Psoas muscle (tissue), 7 donors: ENCODE measurements at regions not wholly inside any gene's neighbourhood (a gene's known extent, or its start where the extent isn't known, plus 50 kb on each side); places are given as distances from the start of the nearest gene placed in this dataset.
A peak's percentile ranks its signal among the peaks of the same experiment; 100 is the strongest.

Experiments
- ATAC-seq, 4 donors: fragments of 200-7000 bp; cut with Tn5 transposase; one replicate each; pipeline ENCODE4 v1.9.1; 2020; ENCODE audit warnings: moderate library complexity in 3 of 4, mild to moderate bottlenecking in 2 of 4
- DNase-seq, 2 donors: peaks; one replicate each; pipeline ENCODE4 v3.0.0-alpha.2; 2020
- H3K27ac ChIP-seq: fragments of 200-600 bp; one replicate; pipeline ENCODE4 v1.8.0; 2022
- H3K27me3 ChIP-seq, 3 donors: fragments of 200-600 bp in 1 of 3; one replicate each; pipeline versions ENCODE4 v1.6.1 to v1.8.0; 2013 to 2022; ENCODE audit warnings: low read length in 2 of 3, mild to moderate bottlenecking in 2 of 3, moderate library complexity in 1 of 3; ENCODE audit not compliant: insufficient read depth in 3 of 3
- H3K36me3 ChIP-seq, 2 donors: fragments of 200-600 bp in 1 of 2; one replicate each; pipeline versions ENCODE4 v1.6.1 to v1.8.0; 2013 to 2022; ENCODE audit warnings: low read depth in 1 of 2, mild to moderate bottlenecking in 1 of 2, moderate library complexity in 1 of 2; ENCODE audit not compliant: insufficient read depth in 1 of 2
- H3K4me1 ChIP-seq: fragments of 200-600 bp; one replicate; pipeline ENCODE4 v1.8.0; 2022
- H3K4me3 ChIP-seq: fragments of 200-600 bp; one replicate; pipeline ENCODE4 v1.8.0; 2022; ENCODE audit warnings: mild to moderate bottlenecking
- H3K9me3 ChIP-seq: fragments of 200-600 bp; one replicate; pipeline ENCODE4 v1.8.0; 2022
- WGBS, 3 donors: extraction: QIAGEN DNeasy Blood & Tissue Kit; methylation state at CpG; one replicate each; pipeline versions ENCODE4 v1.1.6 to v1.1.7; 2013; 5-methylcytosine and 5-hydroxymethylcytosine counted together
- intact Hi-C, 2 donors: fragments of 100-400 bp; cut with DNase I; formaldehyde crosslinking; loops; one replicate each; pipeline versions ENCODE4 v1.11.0 to v1.14.2; 2022
- TF ChIP-seq, protein P1 (sequence below): fragments of 200-600 bp; IDR thresholded peaks from one replicate; pipeline ENCODE4 v1.8.0; 2022; ENCODE audit warnings: antibody characterized with exemption
- donor health status: healthy with polysubstance abuse.
- donor health status: DM: no; HTN: no; CAD: no; lungs with moderate emphysema.
- donor health status: Bipolar disorder and iron deficiency.
- donor health status: healthy.
- donor health status: DM: yes; HTN: yes; CAD: no.
- donor health status: DM: no; HTN: no; CAD: no.
- donor health status: DM: yes; HTN: yes; CAD: no.

DNA sequence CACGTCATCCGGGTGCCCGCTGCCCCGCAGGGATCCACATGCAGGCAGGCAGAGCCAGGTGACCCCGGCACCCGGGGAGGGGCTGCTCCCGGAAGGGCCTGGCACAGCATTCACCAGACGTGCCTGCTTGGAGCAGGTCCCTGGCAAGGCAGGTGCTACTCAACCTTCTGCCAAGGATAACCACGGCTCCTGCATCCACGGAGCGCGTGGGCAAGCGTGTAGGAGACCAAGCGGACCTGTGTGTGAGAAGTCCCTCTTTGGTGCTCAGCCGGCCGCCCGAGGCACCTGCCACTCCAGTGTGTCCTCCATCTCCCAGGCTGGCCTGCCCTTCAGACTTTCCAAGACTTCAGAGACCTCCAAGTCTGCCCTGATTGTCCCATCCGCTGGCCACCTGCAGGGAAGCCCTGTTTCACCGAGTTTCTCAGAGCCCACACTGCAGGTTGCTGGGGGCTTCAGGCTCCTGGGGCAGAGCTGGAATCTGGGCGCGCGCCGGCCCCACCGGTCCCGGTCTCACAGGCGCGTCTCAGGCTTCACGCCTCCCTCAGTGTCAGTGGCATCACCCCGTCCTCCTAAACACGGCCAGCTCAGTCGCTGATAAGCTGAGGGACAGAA lies 124.3 kb downstream of the DLL1 start:
- H3K4me3 ChIP-seq = no peak overlapping the region
- DNase-seq (peak in 1 of 2 donors; percentile 73), ATAC-seq (peak; percentile 50 to 81 (median 73))
- H3K9me3 ChIP-seq = no peaks in the 10 kb centered on the region
- peaks cover 17% of the 10 kb centered on the region for H3K4me1 ChIP-seq
- H3K36me3 ChIP-seq = no peaks in the 10 kb centered on the region
- H3K27ac ChIP-seq = no peak overlapping the region
- H3K27me3 ChIP-seq = no peaks in the 10 kb centered on the region
- TF ChIP-seq, protein P1, sequence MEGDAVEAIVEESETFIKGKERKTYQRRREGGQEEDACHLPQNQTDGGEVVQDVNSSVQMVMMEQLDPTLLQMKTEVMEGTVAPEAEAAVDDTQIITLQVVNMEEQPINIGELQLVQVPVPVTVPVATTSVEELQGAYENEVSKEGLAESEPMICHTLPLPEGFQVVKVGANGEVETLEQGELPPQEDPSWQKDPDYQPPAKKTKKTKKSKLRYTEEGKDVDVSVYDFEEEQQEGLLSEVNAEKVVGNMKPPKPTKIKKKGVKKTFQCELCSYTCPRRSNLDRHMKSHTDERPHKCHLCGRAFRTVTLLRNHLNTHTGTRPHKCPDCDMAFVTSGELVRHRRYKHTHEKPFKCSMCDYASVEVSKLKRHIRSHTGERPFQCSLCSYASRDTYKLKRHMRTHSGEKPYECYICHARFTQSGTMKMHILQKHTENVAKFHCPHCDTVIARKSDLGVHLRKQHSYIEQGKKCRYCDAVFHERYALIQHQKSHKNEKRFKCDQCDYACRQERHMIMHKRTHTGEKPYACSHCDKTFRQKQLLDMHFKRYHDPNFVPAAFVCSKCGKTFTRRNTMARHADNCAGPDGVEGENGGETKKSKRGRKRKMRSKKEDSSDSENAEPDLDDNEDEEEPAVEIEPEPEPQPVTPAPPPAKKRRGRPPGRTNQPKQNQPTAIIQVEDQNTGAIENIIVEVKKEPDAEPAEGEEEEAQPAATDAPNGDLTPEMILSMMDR = no peak
- intact Hi-C loops = loop anchor here in 1 of 2 donors (10.0 kb wide), 1 partner anchor 108 kb away; no protein-coding TSS in a partner anchor
- WGBS, 3 donors = 50 to 64% (median 60%) methylated on average over 31 of the region's 31 CpGs

DNA sequence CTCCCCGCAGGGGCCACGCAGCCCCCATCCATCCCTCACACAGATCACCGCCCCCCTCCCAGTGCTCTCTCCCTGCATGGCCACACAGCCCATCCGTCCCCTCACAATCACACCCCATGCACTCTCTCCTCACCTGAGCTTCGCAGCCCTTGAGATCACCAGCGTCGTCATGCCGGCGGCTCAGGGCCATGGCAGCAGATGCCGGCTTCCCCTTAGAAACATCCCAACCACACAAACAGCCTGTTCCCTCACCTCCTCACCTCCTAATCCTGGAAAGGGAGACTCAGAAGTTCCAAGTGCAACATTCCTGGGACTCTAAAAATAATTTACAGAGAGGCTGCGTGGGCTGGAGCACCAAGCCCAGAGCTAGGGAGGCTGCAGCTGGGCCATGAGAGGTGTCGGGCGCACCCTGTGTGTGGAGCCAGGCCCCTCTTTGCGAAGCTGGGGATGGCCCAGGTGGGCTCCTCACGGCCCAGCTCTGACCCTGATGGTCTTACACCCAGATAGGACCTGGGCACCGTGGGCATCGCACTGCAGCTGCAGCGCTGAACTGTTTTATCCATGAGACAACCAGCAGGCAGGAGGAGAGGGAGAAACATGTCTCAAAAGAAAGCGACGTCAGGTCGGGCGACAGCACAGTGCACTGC lies 125.3 kb downstream of the DLL1 start:
- H3K27ac ChIP-seq = no peak overlapping the region

DNA sequence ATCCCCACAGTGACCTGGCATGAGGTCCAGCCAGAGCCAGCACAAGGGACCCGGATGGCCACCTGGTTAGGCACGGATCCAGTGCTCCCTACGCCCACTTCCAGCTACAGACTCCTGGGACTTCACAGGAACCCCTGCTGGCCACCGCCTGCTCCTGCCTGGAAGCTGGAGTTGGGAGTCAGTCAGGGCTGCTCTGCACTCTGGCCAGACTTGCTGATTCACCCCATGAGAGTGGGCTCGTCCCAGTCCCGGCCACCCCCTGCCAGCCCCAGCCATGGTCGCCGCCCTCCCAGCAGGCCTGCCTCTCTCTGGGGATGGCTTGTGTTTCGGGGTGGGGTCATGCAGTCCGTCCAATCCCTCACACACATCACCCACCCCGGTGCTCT lies 125.8 kb downstream of the DLL1 start:
- WGBS, 3 donors = 49 to 61% (median 52%) methylated on average over 11 of the region's 11 CpGs
- TF ChIP-seq, protein P1 = no peak
- no peak overlapping the region for H3K4me3 ChIP-seq
- ATAC-seq (peak; percentile 22 to 60 (median 58)), DNase-seq (peak; percentile 41 to 69)
- peak overlapping the region; percentile 23 for H3K27ac ChIP-seq
- H3K27me3 ChIP-seq = no peaks in the 10 kb centered on the region
- H3K9me3 ChIP-seq = no peaks in the 10 kb centered on the region
- H3K4me1 ChIP-seq = peaks cover 17% of the 10 kb centered on the region
- intact Hi-C loops = loop anchor here in 1 of 2 donors (10.0 kb wide), 1 partner anchor 110 kb away; no protein-coding TSS in a partner anchor
- no peaks in the 10 kb centered on the region for H3K36me3 ChIP-seq

More for the DNA sequence above, 125.3 kb downstream of the DLL1 start:
- peak in 1 of 2 donors; percentile 61 for DNase-seq
- intact Hi-C loops = loop anchor here in 1 of 2 donors (10.0 kb wide), 1 partner anchor 109 kb away; no protein-coding TSS in a partner anchor
- 45 to 73% (median 69%) methylated on average over 22 of the region's 22 CpGs for WGBS, 3 donors
- no peaks in the 10 kb centered on the region for H3K36me3 ChIP-seq
- H3K4me3 ChIP-seq = no peak overlapping the region
- no peaks in the 10 kb centered on the region for H3K9me3 ChIP-seq
- TF ChIP-seq, protein P1 = no peak
- H3K27me3 ChIP-seq = no peaks in the 10 kb centered on the region
- H3K4me1 ChIP-seq = peaks cover 17% of the 10 kb centered on the region
- ATAC-seq = peak; percentile 51 to 83 (median 68)

DNA sequence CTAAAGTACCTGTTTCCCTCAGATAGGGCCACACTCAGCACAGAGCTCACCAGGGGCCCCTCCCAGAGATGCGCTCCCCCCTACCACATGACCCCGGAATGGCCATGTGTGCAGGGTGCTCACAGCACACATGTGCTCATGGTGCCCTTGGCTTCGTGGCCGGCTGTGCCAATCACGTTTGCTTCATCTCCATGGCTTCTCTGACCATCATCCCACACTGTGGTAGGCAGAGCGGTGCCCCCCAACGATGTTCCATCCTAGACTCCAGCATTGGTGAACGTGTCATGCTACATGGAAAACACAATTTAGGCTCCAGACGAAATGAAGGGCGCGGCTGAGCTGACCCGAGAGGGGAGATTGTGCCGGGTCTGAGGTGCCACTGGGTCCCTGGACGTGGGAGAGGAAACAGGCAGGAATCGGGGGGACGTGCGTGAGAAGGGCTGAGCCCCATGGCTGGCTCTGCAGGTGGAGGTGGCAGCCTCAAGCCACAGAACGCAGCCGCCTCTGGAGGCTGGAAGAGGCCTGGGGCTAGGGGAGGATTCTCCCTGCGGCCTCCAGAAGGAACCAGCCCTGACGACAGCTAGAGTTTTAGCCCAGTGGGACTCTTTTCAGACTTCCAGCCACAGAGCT lies 126.5 kb downstream of the DLL1 start:
- ATAC-seq (no peak), DNase-seq (peak in 1 of 2 donors; percentile 24)
- 79 to 84% (median 80%) methylated on average over 21 of the region's 21 CpGs for WGBS, 3 donors
- Histone ChIP-seq H3K9me3 (no peaks in the 10 kb centered on the region), H3K4me1 (peaks cover 17% of the 10 kb centered on the region), H3K4me3 (no peak overlapping the region), H3K27ac (peak overlapping the region; percentile 23), H3K27me3 (no peaks in the 10 kb centered on the region), H3K36me3 (no peaks in the 10 kb centered on the region)
- intact Hi-C loops = loop anchor here in 1 of 2 donors (10.0 kb wide), 1 partner anchor 110 kb away; no protein-coding TSS in a partner anchor
- TF ChIP-seq, protein P1 = no peak
